K562 (cell line): ENCODE measurements at regions not wholly inside any gene's neighbourhood (a gene's known extent, or its start where the extent isn't known, plus 50 kb on each side); places are given as distances from the start of the nearest gene placed in this dataset.

Experiments
- ATAC-seq: fragments of 200-7000 bp; cut with Tn5 transposase; 3 replicates; pipeline ENCODE4 v1.9.1; 2020; ENCODE audit warnings: moderate library complexity
- BruUV-seq: library from RNA; stranded (reverse); fragments of 400-500 nt; replicated peaks from 2 replicates; lab custom pipeline; 2021; lab: Mats Ljungman, UMichigan
- CTCF ChIA-PET: fragments of 300-600 bp; formaldehyde crosslinking; extraction: SDS; loops from one replicate; lab custom pipeline; 2021; ENCODE audit warnings: low intra/inter-chr PET ratio; lab: Yijun Ruan, JAX
- POLR2A ChIA-PET: fragments of 300-600, 350-650 bp; sonication (Branson Sonifier 250); formaldehyde crosslinking; extraction: SDS; loops from one replicate; lab custom pipeline; 2021; ENCODE audit warnings: antibody characterized with exemption, inconsistent platforms; lab: Yijun Ruan, JAX
- DNase-seq, 4 experiments: peaks; one replicate each; pipeline versions ENCODE4 v3.0.0 to v3.0.0-alpha.2; 2011 to 2018; ENCODE audit warnings: low spot score in 3 of 4, mixed read lengths in 3 of 4; ENCODE audit errors: extremely low read depth in 1 of 4
- FAIRE-seq: peaks from 2 replicates; lab custom pipeline; 2011; peaks lifted over from hg19 to GRCh38; lab: Jason Lieb, UNC
- H2AFZ ChIP-seq: 2 replicates; pipeline ENCODE4 v1.6.0; 2011; ENCODE audit warnings: low read depth, low read length, control low read depth, inconsistent platforms
- H3K27ac ChIP-seq: fragments of 200-600 bp; 3 replicates; pipeline ENCODE4 v1.8.0; 2011; ENCODE audit warnings: low read depth, mild to moderate bottlenecking, control low read depth, inconsistent platforms, low read length, moderate library complexity, mixed read lengths; ENCODE audit errors: extremely low read depth
- H3K27me3 ChIP-seq, 2 experiments: fragments of 300-600 bp in 1 of 2; 2 replicates in 1 of 2; 3 replicates in 1 of 2; pipeline versions ENCODE4 v1.6.0 to v1.8.0; 2011; ENCODE audit warnings: inconsistent platforms in 2 of 2, low read length in 2 of 2, mild to moderate bottlenecking in 1 of 2, mixed read lengths in 1 of 2, moderate library complexity in 1 of 2; ENCODE audit not compliant: control insufficient read depth in 2 of 2, insufficient read depth in 2 of 2
- H3K36me3 ChIP-seq: fragments of 300-600 bp; 3 replicates; pipeline ENCODE4 v1.8.0; 2011; ENCODE audit warnings: mild to moderate bottlenecking, low read length, inconsistent platforms; ENCODE audit not compliant: control insufficient read depth, insufficient read depth
- H3K4me1 ChIP-seq, 2 experiments: fragments of 200-600 bp in 1 of 2; replicated peaks in 1 of 2; 2 replicates in 1 of 2; 3 replicates in 1 of 2; pipeline versions ENCODE4 v1.5.1 to v1.8.0; 2011; ENCODE audit warnings: inconsistent platforms in 2 of 2, low read length in 2 of 2, mild to moderate bottlenecking in 1 of 2, mixed read lengths in 1 of 2, moderate library complexity in 1 of 2; ENCODE audit not compliant: control insufficient read depth in 2 of 2, insufficient read depth in 2 of 2
- H3K4me2 ChIP-seq: 2 replicates; pipeline ENCODE4 v1.6.1; 2011; ENCODE audit warnings: low read length, control low read depth, inconsistent platforms, mixed read lengths; ENCODE audit not compliant: insufficient read depth
- H3K4me3 ChIP-seq: fragments of 200-600 bp; sonication (generic), shearing (Covaris generic); 2 replicates; pipeline ENCODE4 v1.5.1; 2016; ENCODE audit warnings: control low read depth, inconsistent platforms
- H3K79me2 ChIP-seq: fragments of 200-600 bp; 3 replicates; pipeline ENCODE4 v1.8.0; 2011; ENCODE audit warnings: low read length, inconsistent platforms; ENCODE audit not compliant: control insufficient read depth, insufficient read depth
- H3K9ac ChIP-seq, 2 experiments: 2 replicates each; pipeline versions ENCODE4 v1.6.0 to v1.6.1; 2011; ENCODE audit warnings: low read depth in 2 of 2, low read length in 2 of 2, control low read depth in 1 of 2, inconsistent platforms in 1 of 2, mild to moderate bottlenecking in 1 of 2, mixed read lengths in 1 of 2; ENCODE audit not compliant: insufficient read depth in 1 of 2
- H3K9me1 ChIP-seq: one replicate; pipeline ENCODE4 v1.6.0; 2011; ENCODE audit warnings: inconsistent platforms, mild to moderate bottlenecking, low read length, moderate library complexity; ENCODE audit not compliant: control insufficient read depth, insufficient read depth
- H3K9me3 ChIP-seq: replicated peaks from 2 replicates; pipeline ENCODE4 v1.5.1; 2011; ENCODE audit warnings: low read depth, low read length, inconsistent platforms; ENCODE audit not compliant: control insufficient read depth, insufficient read depth
- H4K20me1 ChIP-seq: replicated peaks from 2 replicates; pipeline ENCODE4 v1.6.1; 2011; ENCODE audit warnings: low read length, inconsistent platforms, mixed read lengths; ENCODE audit not compliant: control insufficient read depth, insufficient read depth
- ARID1B ChIP-seq: fragments of 450-650 bp; IDR thresholded peaks from 2 replicates; pipeline ENCODE4 v1.6.1; 2016; ENCODE audit warnings: antibody characterized with exemption, mild to moderate bottlenecking, inconsistent platforms
- CHD2 ChIP-seq: IDR thresholded peaks from 2 replicates; pipeline ENCODE4 v1.6.1; 2011; ENCODE audit warnings: low read depth, low read length
- HDAC1 ChIP-seq, 2 experiments: fragments of 450-650 bp; IDR thresholded peaks; 2 replicates each; pipeline ENCODE4 v1.6.1; 2016 to 2017; ENCODE audit warnings: inconsistent platforms in 1 of 2, mild to moderate bottlenecking in 1 of 2, moderate library complexity in 1 of 2
- HNRNPK ChIP-seq: fragments of 200-400 bp; formaldehyde crosslinking; IDR thresholded peaks from one replicate; pipeline ENCODE4 v1.6.1; 2018; ENCODE audit warnings: mild to moderate bottlenecking, low read depth, low read length; ENCODE audit not compliant: poor library complexity, severe bottlenecking
- POLR2B ChIP-seq: fragments of 450-650 bp; IDR thresholded peaks from 2 replicates; pipeline ENCODE4 v1.6.1; 2018; ENCODE audit warnings: low read depth; ENCODE audit not compliant: partially characterized antibody
- SREBF1 ChIP-seq: fragments of 150-350 bp; IDR thresholded peaks from 2 replicates; pipeline ENCODE4 v1.6.1; 2014; ENCODE audit warnings: antibody characterized with exemption, low read depth, low read length, borderline replicate concordance
- ZFP1 ChIP-seq: fragments of 450-650 bp; formaldehyde crosslinking; IDR thresholded peaks from 2 replicates; pipeline ENCODE4 v1.4.0; 2020; ENCODE audit warnings: mild to moderate bottlenecking, mixed read lengths
- ZNF830 ChIP-seq: fragments of 250-450 bp; sonication (Bioruptor Pico); IDR thresholded peaks from 2 replicates; pipeline ENCODE4 v1.5.0; 2021; ENCODE audit warnings: mild to moderate bottlenecking
- WGBS: fragments of 100-300 bp; shearing (Covaris generic); methylation state at CpG from one replicate; pipeline ENCODE4 v1.1.6; 2016; ENCODE audit warnings: low coverage, mixed read lengths; ENCODE audit not compliant: insufficient coverage; ENCODE audit errors: missing lambda C conversion rate; 5-methylcytosine and 5-hydroxymethylcytosine counted together
- in situ Hi-C: fragments of 300-500 bp; cut with MboI; formaldehyde crosslinking; loops from 4 replicates; pipeline ENCODE4 v1.15.0; 2018; ENCODE audit warnings: inconsistent platforms, mixed read lengths
- intact Hi-C: fragments of 100-400 bp; cut with micrococcal nuclease; formaldehyde crosslinking; loops from 2 replicates; pipeline ENCODE4 v1.14.2; 2022
- TF ChIP-seq, protein P1 (sequence below): sonication (generic); formaldehyde crosslinking; IDR thresholded peaks from 2 replicates; pipeline ENCODE4 v1.8.0; 2023; ENCODE audit warnings: mild to moderate bottlenecking, missing genetic modification reagents
- TF ChIP-seq, protein P2 (sequence below): fragments of 450-650 bp; IDR thresholded peaks from 2 replicates; pipeline ENCODE4 v1.6.1; 2016; ENCODE audit warnings: low read depth
- TF ChIP-seq, protein P3 (sequence below): fragments of 450-650 bp; conservative IDR thresholded peaks from 2 replicates; pipeline ENCODE4 v1.6.1; 2016; ENCODE audit warnings: missing genetic modification characterization, low read depth, mild to moderate bottlenecking, missing compliant biosample characterization, moderate library complexity

DNA sequence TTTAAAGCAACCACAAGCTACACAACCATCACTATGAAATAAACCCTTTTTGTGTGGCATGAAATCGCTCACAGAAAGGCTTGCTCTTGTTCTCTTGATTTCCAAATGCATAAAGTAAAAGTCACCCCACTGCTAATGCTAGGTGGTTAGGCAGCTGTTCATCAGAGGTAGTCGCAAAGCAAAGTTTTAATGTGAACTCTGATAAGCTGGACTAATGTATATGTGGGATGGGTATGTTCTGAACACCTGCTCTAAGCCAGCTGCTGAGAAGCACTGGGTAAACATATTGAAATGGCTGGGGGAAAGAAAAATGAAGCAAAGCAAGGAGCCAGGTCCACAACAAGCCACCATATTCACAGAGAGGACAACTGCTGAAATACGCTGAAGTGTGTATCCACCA lies 142.3 kb downstream of the KLF12 start:
- no peak for FAIRE-seq
- no peaks in the 10 kb centered on the region for H3K9me3 ChIP-seq
- no peaks in the 10 kb centered on the region for H3K79me2 ChIP-seq
- H3K27me3 ChIP-seq, result no peaks in the 10 kb centered on the region
- H4K20me1 ChIP-seq, result no peaks in the 10 kb centered on the region
- no peak overlapping the region for H3K27ac ChIP-seq
- in situ Hi-C loops, result no loop called here
- TF ChIP-seq SREBF1 (no peak), CHD2 (no peak), HNRNPK (no peak), ZFP1 (CRISPR knock-in tag) (no peak), POLR2B (no peak), HDAC1 (IDR thresholded peaks at IDR 0.05) (no peak), ZNF830 (CRISPR knock-in tag) (no peak), ARID1B (no peak)
- TF ChIP-seq, protein P1, sequence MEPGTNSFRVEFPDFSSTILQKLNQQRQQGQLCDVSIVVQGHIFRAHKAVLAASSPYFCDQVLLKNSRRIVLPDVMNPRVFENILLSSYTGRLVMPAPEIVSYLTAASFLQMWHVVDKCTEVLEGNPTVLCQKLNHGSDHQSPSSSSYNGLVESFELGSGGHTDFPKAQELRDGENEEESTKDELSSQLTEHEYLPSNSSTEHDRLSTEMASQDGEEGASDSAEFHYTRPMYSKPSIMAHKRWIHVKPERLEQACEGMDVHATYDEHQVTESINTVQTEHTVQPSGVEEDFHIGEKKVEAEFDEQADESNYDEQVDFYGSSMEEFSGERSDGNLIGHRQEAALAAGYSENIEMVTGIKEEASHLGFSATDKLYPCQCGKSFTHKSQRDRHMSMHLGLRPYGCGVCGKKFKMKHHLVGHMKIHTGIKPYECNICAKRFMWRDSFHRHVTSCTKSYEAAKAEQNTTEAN (CRISPR knock-in tag), result no peak
- TF ChIP-seq, protein P2, sequence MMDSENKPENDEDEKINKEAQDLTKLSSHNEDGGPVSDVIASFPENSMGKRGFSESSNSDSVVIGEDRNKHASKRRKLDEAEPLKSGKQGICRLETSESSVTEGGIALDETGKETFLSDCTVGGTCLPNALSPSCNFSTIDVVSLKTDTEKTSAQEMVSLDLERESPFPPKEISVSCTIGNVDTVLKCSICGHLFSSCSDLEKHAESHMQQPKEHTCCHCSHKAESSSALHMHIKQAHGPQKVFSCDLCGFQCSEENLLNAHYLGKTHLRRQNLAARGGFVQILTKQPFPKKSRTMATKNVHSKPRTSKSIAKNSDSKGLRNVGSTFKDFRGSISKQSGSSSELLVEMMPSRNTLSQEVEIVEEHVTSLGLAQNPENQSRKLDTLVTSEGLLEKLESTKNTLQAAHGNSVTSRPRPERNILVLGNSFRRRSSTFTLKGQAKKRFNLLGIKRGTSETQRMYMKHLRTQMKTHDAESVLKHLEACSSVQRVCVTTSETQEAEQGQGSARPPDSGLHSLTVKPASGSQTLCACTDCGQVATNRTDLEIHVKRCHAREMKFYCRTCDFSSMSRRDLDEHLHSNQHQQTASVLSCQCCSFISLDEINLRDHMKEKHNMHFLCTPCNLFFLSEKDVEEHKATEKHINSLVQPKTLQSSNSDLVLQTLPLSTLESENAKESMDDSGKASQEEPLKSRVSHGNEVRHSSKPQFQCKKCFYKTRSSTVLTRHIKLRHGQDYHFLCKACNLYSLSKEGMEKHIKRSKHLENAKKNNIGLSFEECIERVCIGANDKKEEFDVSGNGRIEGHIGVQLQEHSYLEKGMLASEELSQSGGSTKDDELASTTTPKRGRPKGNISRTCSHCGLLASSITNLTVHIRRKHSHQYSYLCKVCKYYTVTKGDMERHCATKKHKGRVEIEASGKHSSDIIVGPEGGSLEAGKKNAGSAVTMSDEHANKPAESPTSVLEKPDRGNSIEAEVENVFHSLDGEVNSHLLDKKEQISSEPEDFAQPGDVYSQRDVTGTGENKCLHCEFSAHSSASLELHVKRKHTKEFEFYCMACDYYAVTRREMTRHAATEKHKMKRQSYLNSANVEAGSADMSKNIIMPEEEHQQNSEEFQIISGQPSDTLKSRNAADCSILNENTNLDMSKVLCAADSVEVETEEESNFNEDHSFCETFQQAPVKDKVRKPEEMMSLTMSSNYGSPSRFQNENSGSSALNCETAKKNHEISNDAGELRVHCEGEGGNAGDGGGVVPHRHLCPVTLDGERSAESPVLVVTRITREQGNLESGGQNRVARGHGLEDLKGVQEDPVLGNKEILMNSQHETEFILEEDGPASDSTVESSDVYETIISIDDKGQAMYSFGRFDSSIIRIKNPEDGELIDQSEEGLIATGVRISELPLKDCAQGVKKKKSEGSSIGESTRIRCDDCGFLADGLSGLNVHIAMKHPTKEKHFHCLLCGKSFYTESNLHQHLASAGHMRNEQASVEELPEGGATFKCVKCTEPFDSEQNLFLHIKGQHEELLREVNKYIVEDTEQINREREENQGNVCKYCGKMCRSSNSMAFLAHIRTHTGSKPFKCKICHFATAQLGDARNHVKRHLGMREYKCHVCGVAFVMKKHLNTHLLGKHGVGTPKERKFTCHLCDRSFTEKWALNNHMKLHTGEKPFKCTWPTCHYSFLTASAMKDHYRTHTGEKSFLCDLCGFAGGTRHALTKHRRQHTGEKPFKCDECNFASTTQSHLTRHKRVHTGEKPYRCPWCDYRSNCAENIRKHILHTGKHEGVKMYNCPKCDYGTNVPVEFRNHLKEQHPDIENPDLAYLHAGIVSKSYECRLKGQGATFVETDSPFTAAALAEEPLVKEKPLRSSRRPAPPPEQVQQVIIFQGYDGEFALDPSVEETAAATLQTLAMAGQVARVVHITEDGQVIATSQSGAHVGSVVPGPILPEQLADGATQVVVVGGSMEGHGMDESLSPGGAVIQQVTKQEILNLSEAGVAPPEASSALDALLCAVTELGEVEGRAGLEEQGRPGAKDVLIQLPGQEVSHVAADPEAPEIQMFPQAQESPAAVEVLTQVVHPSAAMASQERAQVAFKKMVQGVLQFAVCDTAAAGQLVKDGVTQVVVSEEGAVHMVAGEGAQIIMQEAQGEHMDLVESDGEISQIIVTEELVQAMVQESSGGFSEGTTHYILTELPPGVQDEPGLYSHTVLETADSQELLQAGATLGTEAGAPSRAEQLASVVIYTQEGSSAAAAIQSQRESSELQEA, result no peak
- TF ChIP-seq, protein P3, sequence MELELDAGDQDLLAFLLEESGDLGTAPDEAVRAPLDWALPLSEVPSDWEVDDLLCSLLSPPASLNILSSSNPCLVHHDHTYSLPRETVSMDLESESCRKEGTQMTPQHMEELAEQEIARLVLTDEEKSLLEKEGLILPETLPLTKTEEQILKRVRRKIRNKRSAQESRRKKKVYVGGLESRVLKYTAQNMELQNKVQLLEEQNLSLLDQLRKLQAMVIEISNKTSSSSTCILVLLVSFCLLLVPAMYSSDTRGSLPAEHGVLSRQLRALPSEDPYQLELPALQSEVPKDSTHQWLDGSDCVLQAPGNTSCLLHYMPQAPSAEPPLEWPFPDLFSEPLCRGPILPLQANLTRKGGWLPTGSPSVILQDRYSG (tag), result no peak
- 1% methylated on average over 3 of the region's 3 CpGs for WGBS
- BruUV-seq, result no TSS peak
- H3K9me1 ChIP-seq, result no peaks in the 10 kb centered on the region
- CTCF ChIA-PET, result no interaction called here
- intact Hi-C loops, result no loop called here
- POLR2A ChIA-PET, result no interaction called here
- no peak for DNase-seq
- H2AFZ ChIP-seq, result no peak overlapping the region
- no peak overlapping the region for H3K9ac ChIP-seq
- no peak overlapping the region for H3K4me3 ChIP-seq
- H3K4me1 ChIP-seq, result no peaks in the 10 kb centered on the region
- no peak overlapping the region for H3K4me2 ChIP-seq
- H3K36me3 ChIP-seq, result no peaks in the 10 kb centered on the region
- no peak for ATAC-seq
